Stimulated activated CD4-positive, alpha-beta T cell treated with anti-CD3 and anti-CD28 coated beads, Interleukin-1b, Interleukin-23, amount 100 ng/mL, for 4 hours (primary cell): ENCODE measurements at regions not wholly inside any gene's neighbourhood (a gene's known extent, or its start where the extent isn't known, plus 50 kb on each side); places are given as distances from the start of the nearest gene placed in this dataset.

Experiments
- DNase-seq, 2 donors: peaks; one replicate each; pipeline ENCODE4 v3.0.0-alpha.2; 2020; ENCODE audit warnings: low read depth in 2 of 2

DNA sequence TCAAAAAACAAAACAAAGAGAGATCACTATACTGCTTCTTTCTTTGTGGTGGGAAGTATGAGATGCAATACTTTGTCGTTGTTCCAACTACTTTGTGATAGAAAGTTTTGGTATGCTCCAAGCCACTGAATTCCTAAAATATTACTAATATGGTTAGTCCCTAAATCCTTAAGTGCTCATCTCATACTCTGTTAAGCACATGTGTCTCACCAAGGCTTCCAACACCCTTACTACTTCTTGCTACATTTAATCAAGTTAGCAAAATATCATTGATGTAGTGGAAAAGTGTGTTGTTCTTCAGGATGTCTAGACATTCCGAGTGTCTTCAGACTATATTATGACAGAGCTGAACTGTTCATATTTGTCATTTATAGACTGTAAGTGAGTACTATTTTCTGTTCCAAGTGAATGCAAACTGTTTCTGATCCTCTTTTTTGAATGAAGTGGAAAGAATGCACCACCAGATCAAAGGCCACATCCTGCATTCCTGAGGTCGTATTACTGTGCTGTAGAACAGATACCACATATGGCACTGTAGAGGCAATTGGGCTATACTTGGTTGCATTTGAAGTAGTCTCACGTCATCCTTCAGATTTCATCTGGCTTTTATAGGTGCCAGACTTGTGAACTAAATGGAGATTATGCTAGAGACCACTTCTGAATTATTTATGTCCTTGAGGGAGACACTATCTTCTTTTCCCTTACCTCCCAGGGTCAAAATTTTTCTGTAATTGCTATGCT is 298.4 kb upstream of the ZNF521 start:
- DNase-seq: no peak

DNA sequence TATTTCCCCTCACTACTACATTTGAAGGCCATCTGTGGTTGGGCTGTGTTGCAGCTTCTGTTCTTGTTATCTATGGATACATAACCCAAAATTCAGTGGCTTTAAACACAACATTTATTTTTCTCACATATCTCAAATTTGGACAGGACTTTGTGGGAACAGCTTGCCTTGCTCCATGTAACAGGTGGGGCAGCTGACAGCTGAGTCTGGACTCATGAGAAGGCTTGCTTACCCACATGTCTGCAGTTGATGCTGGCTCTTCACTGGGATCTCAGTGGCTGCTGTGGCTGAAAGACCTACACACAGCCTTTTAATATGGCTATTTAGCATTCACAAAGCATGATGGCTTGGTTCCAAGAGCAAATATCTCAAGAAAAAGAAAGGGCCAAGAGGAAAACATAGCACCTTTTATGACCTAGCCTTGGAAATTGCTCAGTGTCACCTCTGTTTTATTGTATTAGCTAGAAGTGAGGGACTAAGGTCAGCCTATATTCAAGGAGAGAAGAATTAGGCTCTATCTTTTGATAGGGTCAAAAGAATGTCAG is 296.8 kb upstream of the ZNF521 start:
- no peak for DNase-seq

DNA sequence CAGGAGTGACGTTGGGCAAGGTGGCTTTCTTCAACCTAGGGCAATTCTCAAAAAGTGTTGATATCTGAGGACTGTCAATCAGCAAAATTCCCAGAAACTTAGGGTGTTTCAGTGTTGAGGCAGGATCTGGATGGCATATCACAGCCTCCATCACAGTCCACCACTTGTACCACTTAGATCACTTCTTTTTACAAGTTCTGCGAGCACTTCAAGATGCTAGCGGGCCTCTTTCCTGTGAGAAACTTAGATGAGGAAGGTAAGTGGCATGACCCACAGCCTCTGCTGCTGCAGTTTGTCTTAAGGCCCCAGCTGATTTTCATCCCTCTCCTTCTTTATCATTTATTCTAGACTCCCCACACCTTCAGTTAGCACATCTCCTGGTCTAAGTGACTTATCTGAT is 295.4 kb upstream of the ZNF521 start:
- DNase-seq: no peak

DNA sequence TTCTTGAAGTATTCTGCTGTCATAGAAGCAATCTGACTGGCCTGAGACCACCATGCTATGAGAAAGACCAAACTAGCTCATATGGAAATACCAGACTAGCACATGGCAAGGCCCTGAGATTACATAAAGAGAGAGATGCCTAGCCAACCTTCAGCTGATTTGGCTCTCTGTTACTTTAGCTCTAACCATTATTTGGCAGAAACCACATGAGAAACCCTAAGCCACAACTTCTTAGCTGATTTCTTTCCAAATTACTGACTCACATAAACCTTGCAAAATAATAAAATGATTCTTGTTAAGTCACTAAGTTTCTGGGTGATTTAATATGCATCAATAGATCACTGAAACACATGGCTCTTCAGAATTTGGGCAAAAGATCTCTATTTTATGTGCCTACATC is 295.0 kb upstream of the ZNF521 start:
- DNase-seq: no peak

DNA sequence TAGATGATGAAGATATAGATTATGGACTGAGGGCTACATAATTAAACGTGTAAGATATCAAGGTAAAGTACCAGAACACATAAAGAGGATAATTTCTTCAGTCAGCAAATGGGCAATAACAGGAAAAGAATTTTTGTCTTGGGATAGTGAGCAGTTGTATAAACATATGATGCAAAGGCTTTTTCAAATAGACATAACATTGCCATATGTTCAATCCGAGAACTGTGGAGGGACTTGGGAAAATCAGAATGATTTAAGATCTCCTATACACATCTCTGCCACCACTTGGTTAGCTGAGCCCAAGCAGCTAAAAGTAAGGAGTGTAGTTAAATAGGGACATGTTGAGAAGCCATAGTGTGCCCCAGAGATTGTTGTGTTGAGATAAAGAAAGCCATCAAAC is 287.6 kb upstream of the ZNF521 start:
- no peak for DNase-seq

DNA sequence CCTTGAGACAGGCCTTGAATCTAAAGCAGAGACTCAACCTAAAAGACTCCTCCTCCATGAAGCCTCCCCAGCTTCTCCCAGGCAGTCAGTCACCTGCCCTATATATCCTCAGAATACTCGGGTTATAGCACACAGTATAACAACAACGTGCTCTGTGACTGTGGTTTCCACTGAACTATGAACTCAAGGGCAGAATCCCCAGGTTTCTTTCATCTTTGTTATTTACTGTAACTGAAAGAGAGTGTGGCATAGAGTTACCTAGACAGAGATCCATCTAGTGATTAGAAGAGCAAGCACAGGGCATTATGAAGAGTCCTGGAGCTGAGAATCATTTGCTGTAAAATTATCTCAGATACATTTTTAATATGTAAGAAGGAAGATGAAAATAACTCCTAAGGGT is 281.6 kb upstream of the ZNF521 start:
- DNase-seq: no peak

DNA sequence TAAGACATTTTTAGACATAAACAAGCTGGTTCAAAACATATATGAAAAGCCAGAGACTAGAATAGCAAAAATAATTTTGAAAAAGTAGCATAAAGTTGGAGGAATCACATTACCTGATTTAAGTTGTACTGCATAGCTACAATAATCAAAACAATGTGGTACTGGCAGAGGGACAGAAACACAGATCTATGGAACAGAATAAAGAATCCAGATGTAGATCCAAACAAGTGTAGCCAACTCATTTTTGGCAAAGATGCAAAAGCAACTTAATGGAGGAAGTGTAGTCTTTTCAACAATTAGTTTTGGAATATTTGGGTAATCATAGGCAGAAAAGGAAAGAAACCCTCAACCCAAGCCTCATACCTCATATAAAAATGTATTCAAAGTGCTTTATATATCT is 278.7 kb upstream of the ZNF521 start:
- DNase-seq: no peak

DNA sequence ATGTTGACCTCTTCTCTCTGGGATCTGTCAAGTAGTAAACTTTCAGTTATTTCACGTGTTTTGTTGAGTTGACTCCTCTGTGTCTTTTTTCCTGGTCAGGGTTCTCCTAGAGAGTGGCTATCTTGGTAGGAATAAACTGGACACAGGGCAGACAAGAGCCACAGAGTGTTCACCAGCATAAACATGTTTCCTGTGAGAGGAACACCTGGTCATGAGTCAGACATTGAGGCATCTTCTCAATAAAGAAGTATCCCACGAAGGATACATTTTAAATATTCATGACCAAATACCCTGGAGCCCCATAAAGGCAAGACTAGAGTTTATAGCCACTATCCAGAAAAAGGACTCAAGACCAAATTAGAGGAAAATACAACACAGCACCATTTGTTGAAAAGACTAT is 269.7 kb upstream of the ZNF521 start:
- DNase-seq: no peak

DNA sequence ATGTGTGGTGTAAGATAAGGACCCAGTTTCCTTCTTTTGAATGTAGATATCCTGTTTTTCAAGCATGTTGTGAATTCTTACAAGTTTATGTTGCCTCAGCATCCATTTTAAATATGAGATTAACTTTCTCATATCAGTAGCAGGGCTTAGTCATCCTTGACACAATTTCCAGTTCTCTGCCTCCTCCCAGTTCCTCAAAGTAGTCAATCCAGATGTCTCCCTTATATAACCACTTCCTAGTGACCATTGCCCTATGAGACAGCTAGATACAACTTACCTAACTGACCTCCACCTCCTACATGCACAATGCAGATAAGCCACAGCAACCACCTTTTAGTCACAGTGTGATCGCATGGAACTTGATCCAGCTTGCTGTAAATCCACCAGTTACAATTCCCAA is 269.2 kb upstream of the ZNF521 start:
- DNase-seq: no peak

DNA sequence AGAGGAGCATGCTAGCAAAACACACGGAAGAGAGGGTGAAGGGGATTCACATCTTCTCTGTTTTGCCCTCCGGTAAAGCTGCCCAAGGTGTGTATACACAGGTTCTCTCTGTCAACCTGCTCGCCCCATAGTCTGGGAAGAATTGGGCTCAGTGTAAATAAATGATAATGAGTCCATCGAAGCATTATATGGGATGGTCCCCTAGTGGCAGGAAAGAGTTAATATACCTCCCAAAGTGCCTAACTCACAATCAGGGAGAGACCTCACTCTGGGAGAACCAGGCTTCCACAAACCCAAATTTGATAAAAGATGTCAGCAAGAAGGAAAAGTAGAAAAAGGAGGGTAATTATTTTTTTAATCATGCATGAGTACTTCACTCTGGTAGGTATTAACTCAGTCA is 262.2 kb upstream of the ZNF521 start:
- DNase-seq: no peak

DNA sequence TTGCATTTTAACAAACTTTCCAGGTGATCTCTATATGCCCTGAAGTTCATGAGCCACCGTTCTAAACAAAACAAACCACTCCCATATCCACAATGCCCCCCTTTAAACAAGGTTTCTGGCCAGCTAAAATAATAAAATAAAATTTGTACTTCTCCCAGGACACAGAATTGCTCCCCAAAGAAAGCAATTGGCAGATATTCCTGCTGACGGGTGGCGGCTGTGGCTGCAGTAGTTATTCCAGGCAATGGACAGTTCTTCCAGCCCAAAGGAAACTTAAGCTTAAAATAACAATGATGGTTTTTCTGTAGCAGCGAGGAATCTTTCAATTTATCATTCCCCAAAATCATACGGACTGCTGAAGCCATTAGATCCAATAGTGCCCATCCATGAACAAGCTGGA is 260.5 kb upstream of the ZNF521 start:
- DNase-seq: no peak

DNA sequence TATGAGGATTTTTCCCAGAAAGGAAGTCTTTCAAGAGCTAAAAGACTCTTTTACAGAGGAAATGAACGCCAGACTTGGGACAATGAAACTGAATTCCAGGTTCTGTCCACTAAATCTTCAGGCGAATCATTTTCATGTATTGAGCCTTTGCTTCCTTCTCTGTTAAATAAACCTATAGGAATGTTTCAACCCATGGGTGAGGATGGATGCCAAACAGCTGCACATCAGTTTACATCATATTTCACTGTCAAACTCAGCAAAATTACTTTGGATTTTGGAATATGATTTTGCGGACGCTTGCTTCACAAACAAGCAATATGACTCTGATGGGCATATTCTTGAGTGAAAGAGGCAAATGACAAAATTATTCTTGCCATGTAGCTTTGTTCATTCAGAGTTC is 256.1 kb upstream of the ZNF521 start:
- no peak for DNase-seq

DNA sequence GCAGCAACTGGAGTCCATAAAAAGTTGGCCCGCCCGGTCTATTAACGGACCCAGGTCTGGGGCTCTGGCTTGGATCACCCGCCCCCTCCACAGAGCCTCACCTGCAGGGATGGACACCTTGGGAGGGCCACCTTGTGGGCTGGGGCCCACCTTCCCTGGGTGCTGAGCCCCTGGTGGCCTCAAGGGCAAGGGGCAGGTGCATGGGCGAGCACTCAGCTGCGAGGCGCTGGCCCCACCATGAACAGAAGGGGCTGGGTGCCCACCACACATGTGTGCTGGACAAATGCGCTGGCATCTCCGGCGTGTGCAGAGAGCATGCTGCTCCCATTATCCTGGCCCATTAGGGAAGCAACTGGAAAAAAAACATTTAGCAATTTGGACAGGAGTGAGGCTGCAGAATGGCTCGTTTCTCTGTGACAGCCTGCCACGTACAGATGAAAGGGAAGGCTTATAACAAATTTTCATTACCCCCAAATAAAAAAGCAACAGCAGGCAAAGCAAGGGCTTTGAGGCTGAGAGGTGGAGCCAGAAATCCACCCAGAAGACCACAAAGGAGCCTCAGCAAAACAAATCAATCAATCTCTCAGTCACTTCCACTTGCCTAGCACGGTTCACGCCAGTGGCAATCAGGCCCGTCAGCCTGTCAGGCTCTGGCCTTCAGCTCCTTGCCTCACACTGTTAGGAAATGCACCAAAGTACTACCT is 253.1 kb upstream of the ZNF521 start:
- DNase-seq: no peak

DNA sequence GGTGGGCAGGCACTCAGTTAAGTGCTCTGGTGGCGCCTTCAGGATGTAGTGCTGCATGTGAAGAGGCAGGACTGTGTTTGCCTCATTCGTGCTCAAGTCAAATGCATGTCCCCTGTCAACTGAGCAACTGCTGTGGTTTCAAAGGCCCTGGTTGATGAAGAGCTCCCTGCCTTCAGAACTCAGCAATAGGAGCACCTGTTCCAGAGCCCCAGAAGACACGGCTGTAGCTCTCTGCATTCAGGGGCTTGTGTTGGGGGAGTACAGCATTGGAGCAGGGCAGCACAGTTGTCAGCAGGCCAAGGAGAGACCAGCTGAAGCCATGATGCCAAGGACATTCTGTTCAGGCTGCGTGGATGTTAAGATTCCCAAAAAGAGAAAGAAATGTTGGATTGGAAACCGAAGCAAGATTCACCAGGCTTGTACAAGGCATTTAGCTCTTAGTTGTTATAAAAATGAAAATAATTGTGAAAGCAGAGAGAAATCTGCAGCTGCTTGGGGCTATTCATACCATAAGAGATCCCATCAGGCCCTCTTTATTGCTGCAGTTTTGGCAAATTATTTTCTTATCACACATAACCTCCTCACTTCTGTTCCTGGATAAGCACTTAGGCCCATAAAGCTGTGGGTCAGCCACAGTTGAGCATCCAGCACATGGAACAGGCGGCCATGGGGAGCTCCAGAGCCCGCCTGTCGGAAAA is 252.4 kb upstream of the ZNF521 start:
- DNase-seq: no peak

DNA sequence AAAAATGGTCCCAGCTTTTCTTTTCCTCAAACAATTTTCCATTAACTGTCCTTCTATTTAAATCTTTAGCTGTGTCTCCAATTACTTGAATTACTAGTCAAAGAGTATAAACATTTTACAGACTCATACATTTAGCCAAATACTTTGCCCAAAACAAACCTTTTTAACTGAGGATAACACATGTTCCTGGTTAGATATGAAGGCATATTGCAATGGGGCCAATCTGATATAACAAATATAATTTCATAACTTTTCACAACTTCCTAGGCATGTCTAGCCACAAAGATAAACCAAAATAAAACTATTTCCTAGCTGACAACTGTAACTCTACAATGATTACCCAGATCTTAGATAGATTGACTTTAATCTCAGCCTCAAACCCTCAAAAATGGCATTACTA is 247.5 kb upstream of the ZNF521 start:
- DNase-seq: no peak

DNA sequence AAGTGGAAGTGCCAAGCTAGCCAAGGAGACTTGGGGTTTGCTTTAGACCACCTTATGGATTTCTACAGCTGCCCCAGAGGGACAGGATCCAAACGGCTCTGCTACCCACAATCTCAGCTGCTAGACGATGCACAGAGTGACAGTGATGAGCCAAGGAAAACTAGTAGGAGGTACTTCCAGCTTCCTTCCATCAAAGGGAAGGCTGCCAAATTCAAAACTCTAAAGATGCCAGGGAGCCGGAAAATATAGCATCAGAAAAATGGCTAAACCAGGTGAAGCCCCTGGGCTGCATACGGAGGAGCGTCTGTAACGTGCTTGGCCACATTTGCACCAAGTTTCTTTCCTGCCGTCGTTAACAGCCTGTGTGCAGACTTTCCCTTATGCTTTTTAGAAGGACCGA is 245.5 kb upstream of the ZNF521 start:
- DNase-seq: no peak

DNA sequence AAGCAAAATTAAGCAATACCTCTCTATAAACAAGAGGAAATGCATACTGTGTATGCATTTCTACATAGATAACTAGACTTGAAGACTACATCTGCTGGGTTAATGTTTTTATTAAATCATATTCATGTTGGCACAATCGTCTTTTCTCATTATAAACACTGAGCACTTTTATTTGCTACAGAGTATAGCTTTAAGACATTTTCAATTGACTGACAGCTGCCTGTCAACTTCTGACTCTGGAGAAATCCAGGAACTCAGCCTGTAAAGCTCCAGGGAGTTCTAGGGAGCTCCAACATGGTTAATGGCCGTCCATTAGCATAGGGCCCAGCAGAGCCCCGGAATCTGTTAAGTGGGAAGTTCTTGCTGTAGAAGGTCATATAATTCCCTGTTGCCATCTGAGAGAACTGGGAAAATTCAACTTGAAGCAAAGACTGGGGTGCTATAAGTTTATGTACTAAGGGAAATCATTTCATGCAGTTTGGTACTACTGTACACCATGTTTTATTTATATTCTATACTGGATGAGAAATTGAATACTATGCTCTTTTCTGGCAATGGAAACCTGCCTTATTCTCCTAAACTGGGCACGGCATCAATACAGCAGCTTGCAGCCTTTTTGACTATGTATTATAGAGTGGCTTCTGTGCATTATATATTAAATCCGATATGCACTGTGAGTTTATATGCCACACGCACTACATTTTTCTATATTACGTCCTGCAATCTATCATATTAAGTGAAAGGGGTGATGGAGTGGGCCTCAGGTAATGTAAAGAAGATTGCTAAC is 243.5 kb upstream of the ZNF521 start:
- DNase-seq: no peak

DNA sequence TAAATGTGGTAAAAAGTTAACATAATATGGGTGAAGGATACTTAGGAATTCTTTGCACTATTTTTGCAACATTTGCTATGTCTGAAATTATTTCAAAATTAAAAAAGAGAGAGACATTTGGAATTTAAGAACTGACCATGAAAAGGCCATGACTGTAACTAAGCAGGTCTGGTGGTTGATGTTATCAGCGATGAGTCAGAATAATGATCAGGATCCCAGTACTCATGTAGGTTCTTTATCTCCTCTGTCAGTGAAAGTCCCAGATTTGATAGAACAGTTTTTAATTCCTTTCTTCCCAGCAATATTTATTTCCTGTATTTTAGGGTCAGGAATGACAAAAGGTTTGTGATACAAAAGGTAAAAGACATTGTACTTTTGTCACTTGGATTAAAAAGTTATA is 242.4 kb upstream of the ZNF521 start:
- DNase-seq: no peak

DNA sequence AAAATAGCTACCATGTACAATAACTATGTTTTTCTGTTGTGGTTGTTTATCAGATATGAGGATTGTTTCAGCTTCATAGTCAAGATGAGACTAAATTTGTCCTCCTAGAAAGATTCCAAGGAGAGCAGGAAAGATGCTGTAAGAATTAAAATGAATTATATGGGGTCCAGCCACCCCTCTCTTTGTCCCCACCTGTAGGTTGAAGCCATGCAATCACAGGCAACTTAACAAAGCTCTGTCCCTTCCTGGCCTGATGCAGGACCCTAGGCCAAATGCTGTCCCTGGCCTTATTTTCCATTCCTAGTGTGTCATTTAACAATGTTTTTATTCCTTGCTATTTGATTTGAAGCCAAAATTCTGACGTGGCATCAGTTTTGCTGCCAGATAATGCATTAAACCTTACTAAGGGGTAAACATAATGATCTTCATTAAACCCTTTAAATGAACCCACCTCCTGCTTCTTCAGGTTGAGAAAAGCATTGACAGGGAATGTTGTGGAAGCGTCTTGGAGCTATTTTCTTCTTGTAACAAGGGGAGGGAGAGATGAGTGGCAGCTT is 240.9 kb upstream of the ZNF521 start:
- no peak for DNase-seq

DNA sequence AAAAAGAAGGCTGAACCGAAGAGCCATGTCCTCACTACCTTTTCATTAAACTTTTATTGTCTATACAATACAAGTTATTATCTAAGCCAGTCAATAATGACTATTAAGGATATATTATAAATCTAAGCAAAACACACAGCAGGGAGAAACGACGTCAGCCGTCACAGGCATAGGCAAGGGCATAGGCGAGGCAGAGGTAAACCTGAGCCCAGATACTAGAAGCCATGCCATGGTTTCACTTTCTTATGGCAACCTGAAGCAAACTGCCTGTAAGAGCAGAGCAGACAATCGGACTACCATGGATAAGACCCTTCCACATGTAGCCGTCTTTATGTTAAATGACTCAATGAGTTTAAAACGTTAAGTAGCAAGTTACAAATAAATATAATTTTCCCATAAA is 238.5 kb upstream of the ZNF521 start:
- DNase-seq: no peak

DNA sequence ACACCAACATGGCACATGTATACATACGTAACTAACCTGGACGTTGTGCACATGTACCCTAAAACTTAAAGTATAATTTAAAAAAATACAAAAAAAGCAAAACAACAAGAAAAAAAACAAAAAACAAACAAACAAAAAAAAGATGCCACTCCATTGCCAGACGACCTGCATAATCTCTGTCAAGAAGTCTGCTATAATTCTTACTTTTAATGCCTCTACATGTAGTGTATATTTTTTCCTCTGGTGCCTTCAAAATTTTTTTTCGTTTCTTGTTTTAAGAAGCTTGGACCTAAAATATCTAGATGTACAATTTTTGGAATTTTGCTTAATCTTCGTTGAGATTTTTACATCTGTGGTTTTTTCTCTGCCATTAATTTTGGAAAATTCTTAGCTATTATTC is 235.6 kb upstream of the ZNF521 start:
- no peak for DNase-seq

DNA sequence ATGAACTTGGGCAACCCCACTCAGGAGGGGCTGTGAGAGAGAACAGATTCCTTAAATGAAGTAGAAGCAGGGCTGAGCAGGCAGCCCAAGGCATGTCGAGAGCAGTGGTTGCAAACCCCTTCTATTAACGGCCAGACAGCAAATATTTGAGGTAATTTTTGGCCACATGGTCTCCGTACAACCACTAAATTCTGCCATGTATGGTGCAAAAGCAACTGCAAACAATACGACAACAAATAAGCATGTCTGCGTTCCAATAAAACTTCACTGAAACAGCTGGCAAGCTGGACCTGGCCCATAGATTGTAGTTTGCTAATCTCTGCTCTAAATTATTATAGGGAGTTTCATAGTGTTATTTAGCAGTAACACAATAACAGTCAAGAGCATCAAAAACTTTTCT is 217.0 kb upstream of the ZNF521 start:
- no peak for DNase-seq
